Keratinocyte (primary cell): ENCODE measurements at regions not wholly inside any gene's neighbourhood (a gene's known extent, or its start where the extent isn't known, plus 50 kb on each side); places are given as distances from the start of the nearest gene placed in this dataset.

Experiments used
- EZH2 ChIP-seq: IDR thresholded peaks from one replicate; pipeline ENCODE4 v1.6.1; 2012; ENCODE audit warnings: inconsistent platforms, mild to moderate bottlenecking, low read length, moderate library complexity
- TF ChIP-seq, protein P1 (sequence below), 3 experiments: IDR thresholded peaks in 1 of 3; conservative IDR thresholded peaks in 1 of 3; optimal IDR thresholded peaks in 1 of 3; 2 replicates in 2 of 3; 3 replicates in 1 of 3; pipeline versions ENCODE3 to v1.5.1; 2011; ENCODE audit warnings: low read length in 3 of 3, mild to moderate bottlenecking in 3 of 3, moderate library complexity in 2 of 3, control low read depth in 1 of 3, inconsistent platforms in 1 of 3; ENCODE audit not compliant: insufficient read depth in 2 of 3; ENCODE audit errors: extremely low read depth in 1 of 3

- TF ChIP-seq, protein P1, sequence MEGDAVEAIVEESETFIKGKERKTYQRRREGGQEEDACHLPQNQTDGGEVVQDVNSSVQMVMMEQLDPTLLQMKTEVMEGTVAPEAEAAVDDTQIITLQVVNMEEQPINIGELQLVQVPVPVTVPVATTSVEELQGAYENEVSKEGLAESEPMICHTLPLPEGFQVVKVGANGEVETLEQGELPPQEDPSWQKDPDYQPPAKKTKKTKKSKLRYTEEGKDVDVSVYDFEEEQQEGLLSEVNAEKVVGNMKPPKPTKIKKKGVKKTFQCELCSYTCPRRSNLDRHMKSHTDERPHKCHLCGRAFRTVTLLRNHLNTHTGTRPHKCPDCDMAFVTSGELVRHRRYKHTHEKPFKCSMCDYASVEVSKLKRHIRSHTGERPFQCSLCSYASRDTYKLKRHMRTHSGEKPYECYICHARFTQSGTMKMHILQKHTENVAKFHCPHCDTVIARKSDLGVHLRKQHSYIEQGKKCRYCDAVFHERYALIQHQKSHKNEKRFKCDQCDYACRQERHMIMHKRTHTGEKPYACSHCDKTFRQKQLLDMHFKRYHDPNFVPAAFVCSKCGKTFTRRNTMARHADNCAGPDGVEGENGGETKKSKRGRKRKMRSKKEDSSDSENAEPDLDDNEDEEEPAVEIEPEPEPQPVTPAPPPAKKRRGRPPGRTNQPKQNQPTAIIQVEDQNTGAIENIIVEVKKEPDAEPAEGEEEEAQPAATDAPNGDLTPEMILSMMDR (optimal IDR thresholded peaks at IDR 0.05 in 1 of 3, IDR thresholded peaks at IDR 0.05 in 1 of 3, conservative IDR thresholded peaks at IDR 0.05 in 1 of 3; ENCODE audit: extremely low read depth in 1 of 3, insufficient read depth in 2 of 3, low read length in 3 of 3), result no peak
- no peak for TF ChIP-seq EZH2
Measured at GRCh38 chr4:24141836-24142235, 252.0 kb upstream of the PPARGC1A start.
